GM19455 (cell line): ENCODE measurements at regions not wholly inside any gene's neighbourhood (a gene's known extent, or its start where the extent isn't known, plus 50 kb on each side); places are given as distances from the start of the nearest gene placed in this dataset.

Experiments used
- ATAC-seq: cut with Tn5 transposase; IDR thresholded peaks from one replicate; pipeline ENCODE4 v1.9.1; 2021; ENCODE audit not compliant: unreplicated experiment

GRCh38 chr4:181693517-181693916, 549.7 kb upstream of the TENM3 start:
- no peak for ATAC-seq

GRCh38 chr4:181698221-181698620, 545.0 kb upstream of the TENM3 start:
- ATAC-seq, result no peak

- ATAC-seq, result no peak
Measured at GRCh38 chr4:181701214-181701613, 542.0 kb upstream of the TENM3 start.

- ATAC-seq, result no peak
Measured at GRCh38 chr4:181701894-181702293, 541.3 kb upstream of the TENM3 start.

- ATAC-seq, result no peak
Measured at GRCh38 chr4:181702864-181703495, 540.2 kb upstream of the TENM3 start.

GRCh38 chr4:181710143-181710542, 533.1 kb upstream of the TENM3 start:
- no peak for ATAC-seq

GRCh38 chr4:181711387-181711786, 531.8 kb upstream of the TENM3 start:
- no peak for ATAC-seq

- no peak for ATAC-seq
Measured at GRCh38 chr4:181728305-181728966, 514.8 kb upstream of the TENM3 start.

- no peak for ATAC-seq
Measured at GRCh38 chr4:181731900-181732299, 511.3 kb upstream of the TENM3 start.

- no peak for ATAC-seq
Measured at GRCh38 chr4:181737744-181738143, 505.5 kb upstream of the TENM3 start.

GRCh38 chr4:181739031-181739430, 504.2 kb upstream of the TENM3 start:
- no peak for ATAC-seq

- no peak for ATAC-seq
Measured at GRCh38 chr4:181741513-181741912, 501.7 kb upstream of the TENM3 start.

- no peak for ATAC-seq
Measured at GRCh38 chr4:181745933-181746625, 497.1 kb upstream of the TENM3 start.

GRCh38 chr4:181748581-181748980, 494.6 kb upstream of the TENM3 start:
- no peak for ATAC-seq

- no peak for ATAC-seq
Measured at GRCh38 chr4:181752516-181752915, 490.7 kb upstream of the TENM3 start.

- no peak for ATAC-seq
Measured at GRCh38 chr4:181753207-181753606, 490.0 kb upstream of the TENM3 start.

- no peak for ATAC-seq
Measured at GRCh38 chr4:181755846-181756245, 487.4 kb upstream of the TENM3 start.

- no peak for ATAC-seq
Measured at GRCh38 chr4:181756451-181757095, 486.6 kb upstream of the TENM3 start.

- no peak for ATAC-seq
Measured at GRCh38 chr4:181757098-181757497, 486.1 kb upstream of the TENM3 start.

- no peak for ATAC-seq
Measured at GRCh38 chr4:181757910-181758660, 485.1 kb upstream of the TENM3 start.

- no peak for ATAC-seq
Measured at GRCh38 chr4:181760560-181760959, 482.6 kb upstream of the TENM3 start.
